SK-N-SH treated with all-trans-retinoic acid at 6 μM for 48 hours (cell line): ENCODE measurements at regions not wholly inside any gene's neighbourhood (a gene's known extent, or its start where the extent isn't known, plus 50 kb on each side); places are given as distances from the start of the nearest gene placed in this dataset.

Experiments
- CREB5 ChIP-seq: fragments of 250-450 bp; sonication (Bioruptor Pico); IDR thresholded peaks from 2 replicates; pipeline ENCODE4 v1.5.1; 2020; ENCODE audit warnings: low read depth, mild to moderate bottlenecking, moderate library complexity
- CSRNP3 ChIP-seq: fragments of 250-450 bp; sonication (Bioruptor Pico); IDR thresholded peaks from 2 replicates; pipeline ENCODE4 v1.5.1; 2021; ENCODE audit warnings: mild to moderate bottlenecking, moderate library complexity
- GLIS3 ChIP-seq: fragments of 250-450 bp; sonication (Bioruptor Pico); IDR thresholded peaks from 2 replicates; pipeline ENCODE4 v1.5.0; 2020; ENCODE audit warnings: mild to moderate bottlenecking, moderate library complexity
- OSR1 ChIP-seq: fragments of 250-450 bp; sonication (Bioruptor Pico); IDR thresholded peaks from 2 replicates; pipeline ENCODE4 v1.8.0; 2022; ENCODE audit warnings: moderate library complexity, mild to moderate bottlenecking, inconsistent platforms
- PATZ1 ChIP-seq: fragments of 250-450 bp; sonication (Bioruptor Pico); IDR thresholded peaks from 2 replicates; pipeline ENCODE4 v1.8.0; 2020; ENCODE audit warnings: mild to moderate bottlenecking, moderate library complexity, borderline replicate concordance
- POU6F1 ChIP-seq: fragments of 250-450 bp; sonication (Bioruptor Pico); IDR thresholded peaks from 2 replicates; pipeline ENCODE4 v1.8.0; 2021; ENCODE audit warnings: low read depth, mild to moderate bottlenecking, moderate library complexity, borderline replicate concordance
- RARB ChIP-seq: fragments of 250-450 bp; sonication (Bioruptor Pico); IDR thresholded peaks from 2 replicates; pipeline ENCODE4 v1.8.0; 2021; ENCODE audit warnings: mild to moderate bottlenecking, moderate library complexity
- TCF4 ChIP-seq: fragments of 250-450 bp; sonication (Bioruptor Pico); IDR thresholded peaks from 2 replicates; pipeline ENCODE4 v1.8.0; 2021; ENCODE audit warnings: mild to moderate bottlenecking, moderate library complexity, borderline replicate concordance
- TOX ChIP-seq: fragments of 250-450 bp; sonication (Bioruptor Pico); IDR thresholded peaks from 2 replicates; pipeline ENCODE4 v1.8.0; 2021; ENCODE audit warnings: mild to moderate bottlenecking, moderate library complexity, borderline replicate concordance
- TSHZ2 ChIP-seq: fragments of 250-450 bp; sonication (Bioruptor Pico); IDR thresholded peaks from 2 replicates; pipeline ENCODE4 v1.5.0; 2020; ENCODE audit warnings: mild to moderate bottlenecking, moderate library complexity
- ZC3H10 ChIP-seq: fragments of 250-450 bp; sonication (Bioruptor Pico); IDR thresholded peaks from 2 replicates; pipeline ENCODE4 v1.5.1; 2021; ENCODE audit warnings: mild to moderate bottlenecking, moderate library complexity
- ZFP30 ChIP-seq: fragments of 450-650 bp; formaldehyde crosslinking; IDR thresholded peaks from 2 replicates; pipeline ENCODE4 v1.5.0; 2022; ENCODE audit warnings: mild to moderate bottlenecking, moderate library complexity
- ZNF565 ChIP-seq: fragments of 450-650 bp; formaldehyde crosslinking; conservative IDR thresholded peaks from 2 replicates; pipeline ENCODE4 v1.5.0; 2020; ENCODE audit warnings: low read depth, mild to moderate bottlenecking, moderate library complexity

GRCh38 chr5:63837437-63837836 is 124.8 kb downstream of the HTR1A start:
- TF ChIP-seq ZC3H10 (CRISPR knock-in tag) (no peak), PATZ1 (CRISPR knock-in tag) (no peak), GLIS3 (CRISPR knock-in tag) (no peak), CREB5 (CRISPR knock-in tag) (no peak), ZNF565 (CRISPR knock-in tag) (no peak), RARB (no peak), CSRNP3 (CRISPR knock-in tag) (no peak), TOX (CRISPR knock-in tag) (no peak), TSHZ2 (no peak), POU6F1 (CRISPR knock-in tag) (no peak), ZFP30 (no peak), OSR1 (CRISPR knock-in tag) (no peak), TCF4 (CRISPR knock-in tag) (no peak)
